ENCODE measurements at regions not wholly inside any gene's neighbourhood (a gene's known extent, or its start where the extent isn't known, plus 50 kb on each side); places are given as distances from the start of the nearest gene placed in this dataset.

GRCh38 chr10:25076506-25077177 lies 60.2 kb downstream of the THNSL1 start:
- Mint-ChIP-seq H3K9me3 (no peaks in the 10 kb centered on the region), H3K36me3 (ENCODE audit: low read depth) (no peaks in the 10 kb centered on the region), H3K4me3 (no peak overlapping the region), H3K4me1 (peaks cover 8% of the 10 kb centered on the region), H3K27ac (no peak overlapping the region), H3K27me3 (peaks cover 18% of the 10 kb centered on the region)
- DNase-seq, result no peak
- ChIA-PET CTCF (interaction anchor here (1.5 kb wide), 2 partner anchors 434 to 459 kb away, joined by 3 to 5 read pairs; no protein-coding TSS in a partner anchor), POLR2A (no interaction called here)

- H3K9me3 Mint-ChIP-seq, result no peaks in the 10 kb centered on the region
Measured at GRCh38 chr10:25078658-25079431, 62.4 kb downstream of the THNSL1 start.

GRCh38 chr10:25080880-25081581 lies 64.6 kb downstream of the THNSL1 start:
- ChIA-PET CTCF (interaction anchor here (0.5 to 2.3 kb wide), 12 partner anchors 9 to 463 kb away, joined by 3 to 20 read pairs (median 4); partner anchors contain the start of genes ENKUR and THNSL1), POLR2A (interaction anchor here (1.1 kb wide), 1 partner anchor 438 kb away, joined by 3 read pairs; no protein-coding TSS in a partner anchor)
- DNase-seq, result peak; percentile 60
- Mint-ChIP-seq H3K9me3 (no peaks in the 10 kb centered on the region), H3K36me3 (ENCODE audit: low read depth) (no peaks in the 10 kb centered on the region), H3K4me1 (peaks cover 8% of the 10 kb centered on the region), H3K27me3 (peaks cover 15% of the 10 kb centered on the region), H3K4me3 (no peak overlapping the region), H3K27ac (no peak overlapping the region)

More at GRCh38 chr10:25078658-25079431, 62.4 kb downstream of the THNSL1 start:
- no peaks in the 10 kb centered on the region for H3K36me3 Mint-ChIP-seq (ENCODE audit: low read depth)
- H3K4me3 Mint-ChIP-seq, result no peak overlapping the region
- peaks cover 8% of the 10 kb centered on the region for H3K4me1 Mint-ChIP-seq
- ChIA-PET POLR2A (no interaction called here), CTCF (interaction anchor here (1.5 to 2.0 kb wide), 2 partner anchors 436 to 439 kb away, joined by 6 to 10 read pairs; no protein-coding TSS in a partner anchor)
- no peak overlapping the region for H3K27ac Mint-ChIP-seq
- peaks cover 22% of the 10 kb centered on the region for H3K27me3 Mint-ChIP-seq
- DNase-seq, result no peak

GRCh38 chr10:25082276-25083204 lies 66.1 kb downstream of the THNSL1 start:
- CTCF ChIA-PET, result interaction anchor here (0.5 to 2.0 kb wide), 5 partner anchors 30 to 713 kb away, joined by 3 to 10 read pairs (median 3); no protein-coding TSS in a partner anchor
- no peaks in the 10 kb centered on the region for H3K9me3 Mint-ChIP-seq
- H3K4me3 Mint-ChIP-seq, result no peak overlapping the region
- H3K27ac Mint-ChIP-seq, result no peak overlapping the region
- H3K36me3 Mint-ChIP-seq (ENCODE audit: low read depth), result no peaks in the 10 kb centered on the region
- H3K27me3 Mint-ChIP-seq, result peaks cover 15% of the 10 kb centered on the region
- POLR2A ChIA-PET, result no interaction called here
- H3K4me1 Mint-ChIP-seq, result peaks cover 8% of the 10 kb centered on the region
- DNase-seq, result no peak

- ChIA-PET POLR2A (no interaction called here), CTCF (interaction anchor here (1.1 to 2.0 kb wide), 2 partner anchors 440 to 466 kb away, joined by 3 to 5 read pairs; no protein-coding TSS in a partner anchor)
- H3K36me3 Mint-ChIP-seq (ENCODE audit: low read depth), result no peaks in the 10 kb centered on the region
- no peak overlapping the region for H3K27ac Mint-ChIP-seq
- H3K4me3 Mint-ChIP-seq, result no peak overlapping the region
- DNase-seq, result no peak
- no peaks in the 10 kb centered on the region for H3K9me3 Mint-ChIP-seq
- peaks cover 22% of the 10 kb centered on the region for H3K27me3 Mint-ChIP-seq
- peaks cover 8% of the 10 kb centered on the region for H3K4me1 Mint-ChIP-seq
Measured at GRCh38 chr10:25083546-25084111, 67.2 kb downstream of the THNSL1 start.

- ChIA-PET CTCF (no interaction called here), POLR2A (no interaction called here)
- Mint-ChIP-seq H3K4me3 (no peak overlapping the region), H3K4me1 (peaks cover 2% of the 10 kb centered on the region), H3K27me3 (peaks cover 20% of the 10 kb centered on the region), H3K9me3 (no peaks in the 10 kb centered on the region), H3K27ac (no peak overlapping the region), H3K36me3 (ENCODE audit: low read depth) (no peaks in the 10 kb centered on the region)
- DNase-seq, result no peak
Measured at GRCh38 chr10:25084447-25084846, 68.0 kb downstream of the THNSL1 start.

GRCh38 chr10:25094590-25094989 lies 78.2 kb downstream of the THNSL1 start:
- no peak for DNase-seq
- Mint-ChIP-seq H3K4me1 (no peaks in the 10 kb centered on the region), H3K36me3 (ENCODE audit: low read depth) (no peaks in the 10 kb centered on the region), H3K27ac (no peak overlapping the region), H3K4me3 (no peak overlapping the region), H3K9me3 (peaks cover 4% of the 10 kb centered on the region), H3K27me3 (peaks cover 5% of the 10 kb centered on the region)
- CTCF ChIA-PET, result no interaction called here
- POLR2A ChIA-PET, result no interaction called here

- ChIA-PET POLR2A (no interaction called here), CTCF (no interaction called here)
Measured at GRCh38 chr10:25097669-25098411, 77.0 kb upstream of the GPR158 start.

GRCh38 chr10:25100141-25100540 lies 74.7 kb upstream of the GPR158 start:
- Mint-ChIP-seq H3K27me3 (peaks cover 4% of the 10 kb centered on the region), H3K9me3 (no peaks in the 10 kb centered on the region), H3K27ac (no peak overlapping the region), H3K36me3 (ENCODE audit: low read depth) (no peaks in the 10 kb centered on the region), H3K4me1 (no peaks in the 10 kb centered on the region), H3K4me3 (no peak overlapping the region)
- POLR2A ChIA-PET, result no interaction called here
- no peak for DNase-seq
- CTCF ChIA-PET, result no interaction called here

More at GRCh38 chr10:25097669-25098411, 77.0 kb upstream of the GPR158 start:
- no peaks in the 10 kb centered on the region for H3K4me1 Mint-ChIP-seq
- DNase-seq, result no peak
- no peaks in the 10 kb centered on the region for H3K36me3 Mint-ChIP-seq (ENCODE audit: low read depth)
- H3K27ac Mint-ChIP-seq, result no peak overlapping the region
- H3K4me3 Mint-ChIP-seq, result no peak overlapping the region
- H3K27me3 Mint-ChIP-seq, result peaks cover 2% of the 10 kb centered on the region
- peaks cover 4% of the 10 kb centered on the region for H3K9me3 Mint-ChIP-seq

- Mint-ChIP-seq H3K27me3 (peaks cover 4% of the 10 kb centered on the region), H3K27ac (no peak overlapping the region), H3K4me3 (no peak overlapping the region), H3K9me3 (no peaks in the 10 kb centered on the region), H3K36me3 (ENCODE audit: low read depth) (no peaks in the 10 kb centered on the region), H3K4me1 (no peaks in the 10 kb centered on the region)
- ChIA-PET POLR2A (no interaction called here), CTCF (no interaction called here)
- no peak for DNase-seq
Measured at GRCh38 chr10:25101461-25102146, 73.2 kb upstream of the GPR158 start.

GRCh38 chr10:25102147-25102822 lies 72.5 kb upstream of the GPR158 start:
- Mint-ChIP-seq H3K4me1 (no peaks in the 10 kb centered on the region), H3K27ac (no peak overlapping the region), H3K4me3 (no peak overlapping the region), H3K9me3 (no peaks in the 10 kb centered on the region), H3K36me3 (ENCODE audit: low read depth) (no peaks in the 10 kb centered on the region), H3K27me3 (peaks cover 4% of the 10 kb centered on the region)
- DNase-seq, result no peak
- CTCF ChIA-PET, result no interaction called here
- POLR2A ChIA-PET, result no interaction called here

Data from activated CD4-positive, alpha-beta memory T cell treated with anti-CD3 and anti-CD28 coated beads, Interleukin-2, amount 10 ng/mL, durations not matched to agents 7 days and 5 days (primary cell).